Muscle layer of duodenum (tissue), 2 donors: ENCODE measurements at regions not wholly inside any gene's neighbourhood (a gene's known extent, or its start where the extent isn't known, plus 50 kb on each side); places are given as distances from the start of the nearest gene placed in this dataset.

Experiments
- H3K27ac ChIP-seq: one replicate; pipeline ENCODE4 v1.7.0; 2013; ENCODE audit warnings: mild to moderate bottlenecking, low read length
- H3K27me3 ChIP-seq: one replicate; pipeline ENCODE4 v1.7.0; 2013; ENCODE audit warnings: low read depth, mild to moderate bottlenecking, control low read depth, low read length
- H3K36me3 ChIP-seq, 2 donors: one replicate each; pipeline ENCODE4 v1.7.0; 2013; ENCODE audit warnings: low read length in 2 of 2, control low read depth in 1 of 2, mild to moderate bottlenecking in 1 of 2; ENCODE audit not compliant: insufficient read depth in 2 of 2, control insufficient read depth in 1 of 2
- H3K4me1 ChIP-seq, 2 donors: one replicate each; pipeline ENCODE4 v1.7.0; 2013; ENCODE audit warnings: low read length in 2 of 2, mild to moderate bottlenecking in 2 of 2, control low read depth in 1 of 2, moderate library complexity in 1 of 2; ENCODE audit not compliant: insufficient read depth in 2 of 2, control insufficient read depth in 1 of 2
- H3K4me3 ChIP-seq, 2 donors: one replicate each; pipeline ENCODE4 v1.7.0; 2013; ENCODE audit warnings: low read length in 2 of 2, low read depth in 1 of 2, mild to moderate bottlenecking in 1 of 2
- H3K9me3 ChIP-seq, 2 donors: one replicate each; pipeline ENCODE4 v1.7.0; 2013; ENCODE audit warnings: low read length in 2 of 2, control low read depth in 1 of 2, mild to moderate bottlenecking in 1 of 2; ENCODE audit not compliant: control insufficient read depth in 1 of 2
- donor health status: healthy.

GRCh38 chr19:28494461-28494860 is 718.5 kb downstream of the UQCRFS1 start:
- Histone ChIP-seq H3K4me3 (no peak overlapping the region), H3K27ac (no peak overlapping the region), H3K9me3 (no peaks in the 10 kb centered on the region), H3K36me3 (no peaks in the 10 kb centered on the region), H3K27me3 (no peaks in the 10 kb centered on the region), H3K4me1 (no peaks in the 10 kb centered on the region)

GRCh38 chr19:28493884-28494283 is 719.1 kb downstream of the UQCRFS1 start:
- Histone ChIP-seq H3K27ac (no peak overlapping the region), H3K9me3 (no peaks in the 10 kb centered on the region), H3K4me1 (no peaks in the 10 kb centered on the region), H3K36me3 (no peaks in the 10 kb centered on the region), H3K4me3 (no peak overlapping the region), H3K27me3 (no peaks in the 10 kb centered on the region)

GRCh38 chr19:28492621-28493020 is 720.3 kb downstream of the UQCRFS1 start:
- Histone ChIP-seq H3K4me1 (no peaks in the 10 kb centered on the region), H3K27ac (no peak overlapping the region), H3K4me3 (no peak overlapping the region), H3K36me3 (no peaks in the 10 kb centered on the region), H3K9me3 (no peaks in the 10 kb centered on the region), H3K27me3 (no peaks in the 10 kb centered on the region)

- Histone ChIP-seq H3K27ac (no peak overlapping the region), H3K27me3 (no peaks in the 10 kb centered on the region), H3K4me3 (no peak overlapping the region)
These were observed 720.8 kb downstream of the UQCRFS1 start for GRCh38 chr19:28492201-28492600.

GRCh38 chr19:28489776-28490175 is 723.2 kb downstream of the UQCRFS1 start:
- Histone ChIP-seq H3K4me3 (no peak overlapping the region), H3K27me3 (no peaks in the 10 kb centered on the region), H3K4me1 (no peaks in the 10 kb centered on the region), H3K9me3 (no peaks in the 10 kb centered on the region), H3K36me3 (no peaks in the 10 kb centered on the region), H3K27ac (no peak overlapping the region)

More at GRCh38 chr19:28492201-28492600, 720.8 kb downstream of the UQCRFS1 start:
- Histone ChIP-seq H3K9me3 (no peaks in the 10 kb centered on the region), H3K4me1 (no peaks in the 10 kb centered on the region), H3K36me3 (no peaks in the 10 kb centered on the region)

GRCh38 chr19:28489126-28489660 is 723.8 kb downstream of the UQCRFS1 start:
- H3K27me3 ChIP-seq = no peaks in the 10 kb centered on the region

GRCh38 chr19:28487999-28488398 is 725.0 kb downstream of the UQCRFS1 start:
- Histone ChIP-seq H3K27ac (no peak overlapping the region), H3K9me3 (no peaks in the 10 kb centered on the region), H3K36me3 (no peaks in the 10 kb centered on the region), H3K4me3 (no peak overlapping the region), H3K27me3 (no peaks in the 10 kb centered on the region), H3K4me1 (no peaks in the 10 kb centered on the region)

More at GRCh38 chr19:28489126-28489660, 723.8 kb downstream of the UQCRFS1 start:
- H3K36me3 ChIP-seq = no peaks in the 10 kb centered on the region
- no peak overlapping the region for H3K27ac ChIP-seq
- H3K9me3 ChIP-seq = no peaks in the 10 kb centered on the region
- H3K4me1 ChIP-seq = no peaks in the 10 kb centered on the region
- no peak overlapping the region for H3K4me3 ChIP-seq

GRCh38 chr19:28486926-28487325 is 726.0 kb downstream of the UQCRFS1 start:
- no peaks in the 10 kb centered on the region for H3K36me3 ChIP-seq
- no peaks in the 10 kb centered on the region for H3K9me3 ChIP-seq
- H3K27ac ChIP-seq = no peak overlapping the region
- no peak overlapping the region for H3K4me3 ChIP-seq
- H3K4me1 ChIP-seq = no peaks in the 10 kb centered on the region
- H3K27me3 ChIP-seq = no peaks in the 10 kb centered on the region

- no peaks in the 10 kb centered on the region for H3K36me3 ChIP-seq
- no peak overlapping the region for H3K4me3 ChIP-seq
- no peaks in the 10 kb centered on the region for H3K4me1 ChIP-seq
- H3K9me3 ChIP-seq = no peaks in the 10 kb centered on the region
- no peak overlapping the region for H3K27ac ChIP-seq
- no peaks in the 10 kb centered on the region for H3K27me3 ChIP-seq
These were observed 726.5 kb downstream of the UQCRFS1 start for GRCh38 chr19:28486473-28486872.

- H3K27ac ChIP-seq = no peak overlapping the region
- H3K27me3 ChIP-seq = no peaks in the 10 kb centered on the region
- H3K36me3 ChIP-seq = no peaks in the 10 kb centered on the region
- H3K4me3 ChIP-seq = no peak overlapping the region
- no peaks in the 10 kb centered on the region for H3K4me1 ChIP-seq
- H3K9me3 ChIP-seq = no peaks in the 10 kb centered on the region
These were observed 727.7 kb downstream of the UQCRFS1 start for GRCh38 chr19:28485292-28485691.

- Histone ChIP-seq H3K9me3 (no peaks in the 10 kb centered on the region), H3K36me3 (no peaks in the 10 kb centered on the region), H3K27me3 (no peaks in the 10 kb centered on the region), H3K4me1 (no peaks in the 10 kb centered on the region), H3K4me3 (no peak overlapping the region), H3K27ac (no peak overlapping the region)
These were observed 729.8 kb downstream of the UQCRFS1 start for GRCh38 chr19:28483197-28483596.

GRCh38 chr19:28482221-28482620 is 730.7 kb downstream of the UQCRFS1 start:
- no peaks in the 10 kb centered on the region for H3K9me3 ChIP-seq
- no peak overlapping the region for H3K4me3 ChIP-seq
- H3K4me1 ChIP-seq = no peaks in the 10 kb centered on the region
- H3K27ac ChIP-seq = no peak overlapping the region
- H3K36me3 ChIP-seq = no peaks in the 10 kb centered on the region
- no peaks in the 10 kb centered on the region for H3K27me3 ChIP-seq
